Vagina (tissue), 2 donors: ENCODE measurements at regions not wholly inside any gene's neighbourhood (a gene's known extent, or its start where the extent isn't known, plus 50 kb on each side); places are given as distances from the start of the nearest gene placed in this dataset.

Experiments
- DNase-seq, 2 donors: peaks; one replicate each; pipeline ENCODE4 v3.0.0-alpha.2; 2017; ENCODE audit errors: extremely low spot score in 2 of 2
- H3K27ac ChIP-seq: fragments of 200-600 bp; sonication (generic); one replicate; pipeline ENCODE4 v1.5.1; 2019
- H3K27me3 ChIP-seq: fragments of 200-600 bp; sonication (generic); one replicate; pipeline ENCODE4 v1.5.1; 2019
- H3K36me3 ChIP-seq, 2 donors: fragments of 200-600 bp; sonication (generic); one replicate each; pipeline ENCODE4 v1.5.1; 2017 to 2019
- H3K4me1 ChIP-seq: fragments of 200-600 bp; sonication (generic); one replicate; pipeline ENCODE4 v1.5.1; 2019
- H3K4me3 ChIP-seq, 2 donors: fragments of 200-600 bp; sonication (generic); 1 replicate in 1 of 2; 2 replicates in 1 of 2; pipeline ENCODE4 v1.5.1; 2016 to 2019
- H3K9me3 ChIP-seq: fragments of 200-600 bp; sonication (generic); one replicate; pipeline ENCODE4 v1.5.1; 2019
- CTCF ChIP-seq, 3 experiments: fragments of 450-650 bp in 2 of 3; fragments of 200-600 bp in 1 of 3; sonication (generic) in 1 of 3; IDR thresholded peaks; one replicate each; pipeline ENCODE4 v1.5.1; 2017 to 2019; ENCODE audit warnings: antibody characterized with exemption in 3 of 3, mild to moderate bottlenecking in 2 of 3, moderate library complexity in 2 of 3
- POLR2A ChIP-seq, 2 donors: fragments of 450-650 bp; IDR thresholded peaks; one replicate each; pipeline ENCODE4 v1.6.1; 2017; ENCODE audit warnings: antibody characterized with exemption in 2 of 2, mild to moderate bottlenecking in 2 of 2, moderate library complexity in 2 of 2
- POLR2AphosphoS5 ChIP-seq, 2 donors: sonication (generic); formaldehyde crosslinking; IDR thresholded peaks; one replicate each; pipeline ENCODE4 v1.9.0; 2017; ENCODE audit warnings: antibody characterized with exemption in 2 of 2, mild to moderate bottlenecking in 2 of 2, low read depth in 1 of 2; ENCODE audit not compliant: insufficient read depth in 1 of 2
- intact Hi-C: fragments of 100-400 bp; cut with DNase I; formaldehyde crosslinking; loops from one replicate; pipeline ENCODE4 v1.15.1; 2023

- H3K27ac ChIP-seq: no peak overlapping the region
- no peak for DNase-seq
- intact Hi-C loops: no loop called here
- H3K4me1 ChIP-seq: no peaks in the 10 kb centered on the region
- H3K9me3 ChIP-seq: no peaks in the 10 kb centered on the region
- TF ChIP-seq CTCF (IDR thresholded peaks at IDR 0.05): no peak
- no peak for TF ChIP-seq POLR2AphosphoS5 (IDR thresholded peaks at IDR 0.05; ENCODE audit: insufficient read depth in 1 of 2, low read depth in 1 of 2)
- no peak for TF ChIP-seq POLR2A (IDR thresholded peaks at IDR 0.05)
- no peak overlapping the region for H3K4me3 ChIP-seq
- no peaks in the 10 kb centered on the region for H3K36me3 ChIP-seq
- no peaks in the 10 kb centered on the region for H3K27me3 ChIP-seq
Measured at GRCh38 chr4:117302226-117302625, 216.8 kb upstream of the TRAM1L1 start.

GRCh38 chr4:117311215-117311614 is 225.8 kb upstream of the TRAM1L1 start:
- DNase-seq: no peak
- no peaks in the 10 kb centered on the region for H3K36me3 ChIP-seq
- no peak for TF ChIP-seq POLR2A (IDR thresholded peaks at IDR 0.05)
- no peak for TF ChIP-seq POLR2AphosphoS5 (IDR thresholded peaks at IDR 0.05; ENCODE audit: insufficient read depth in 1 of 2, low read depth in 1 of 2)
- no peak for TF ChIP-seq CTCF (IDR thresholded peaks at IDR 0.05)
- H3K9me3 ChIP-seq: no peaks in the 10 kb centered on the region
- intact Hi-C loops: no loop called here
- H3K4me1 ChIP-seq: no peaks in the 10 kb centered on the region
- no peak overlapping the region for H3K4me3 ChIP-seq
- H3K27me3 ChIP-seq: no peaks in the 10 kb centered on the region
- no peak overlapping the region for H3K27ac ChIP-seq

GRCh38 chr4:117311989-117312388 is 226.6 kb upstream of the TRAM1L1 start:
- no peak for TF ChIP-seq CTCF (IDR thresholded peaks at IDR 0.05)
- Histone ChIP-seq H3K36me3 (no peaks in the 10 kb centered on the region), H3K27me3 (no peaks in the 10 kb centered on the region), H3K27ac (no peak overlapping the region), H3K4me3 (no peak overlapping the region), H3K4me1 (no peaks in the 10 kb centered on the region), H3K9me3 (no peaks in the 10 kb centered on the region)
- DNase-seq: no peak
- intact Hi-C loops: no loop called here

GRCh38 chr4:117324851-117325491 is 239.6 kb upstream of the TRAM1L1 start:
- H3K4me1 ChIP-seq: no peaks in the 10 kb centered on the region
- TF ChIP-seq POLR2AphosphoS5 (IDR thresholded peaks at IDR 0.05; ENCODE audit: insufficient read depth in 1 of 2, low read depth in 1 of 2) (no peak), POLR2A (IDR thresholded peaks at IDR 0.05) (no peak), CTCF (IDR thresholded peaks at IDR 0.05) (no peak)
- no peak overlapping the region for H3K4me3 ChIP-seq
- H3K27me3 ChIP-seq: no peaks in the 10 kb centered on the region
- intact Hi-C loops: no loop called here
- DNase-seq: no peak
- no peaks in the 10 kb centered on the region for H3K36me3 ChIP-seq
- H3K9me3 ChIP-seq: no peaks in the 10 kb centered on the region
- no peak overlapping the region for H3K27ac ChIP-seq

GRCh38 chr4:117326091-117326490 is 240.7 kb upstream of the TRAM1L1 start:
- no peak overlapping the region for H3K27ac ChIP-seq
- TF ChIP-seq POLR2AphosphoS5 (IDR thresholded peaks at IDR 0.05; ENCODE audit: insufficient read depth in 1 of 2, low read depth in 1 of 2): no peak
- TF ChIP-seq CTCF (IDR thresholded peaks at IDR 0.05): no peak
- TF ChIP-seq POLR2A (IDR thresholded peaks at IDR 0.05): no peak
- no peak overlapping the region for H3K4me3 ChIP-seq
- H3K36me3 ChIP-seq: no peaks in the 10 kb centered on the region
- no peaks in the 10 kb centered on the region for H3K4me1 ChIP-seq
- no peaks in the 10 kb centered on the region for H3K27me3 ChIP-seq
- DNase-seq: no peak
- intact Hi-C loops: no loop called here
- no peaks in the 10 kb centered on the region for H3K9me3 ChIP-seq
